HepG2 (cell line): ENCODE measurements at regions not wholly inside any gene's neighbourhood (a gene's known extent, or its start where the extent isn't known, plus 50 kb on each side); places are given as distances from the start of the nearest gene placed in this dataset.

Source experiments
- ATAC-seq: fragments of 200-7000 bp; cut with Tn5 transposase; 3 replicates; pipeline ENCODE4 v1.9.1; 2020; ENCODE audit warnings: mild to moderate bottlenecking, moderate library complexity
- BruUV-seq: library from RNA; stranded (reverse); fragments of 400-500 nt; replicated peaks from 2 replicates; lab custom pipeline; 2021; lab: Mats Ljungman, UMichigan
- CTCF ChIA-PET: fragments of 300-600 bp; formaldehyde crosslinking; extraction: SDS; loops from one replicate; lab custom pipeline; 2021; ENCODE audit warnings: low total read pairs, inconsistent platforms, low intra/inter-chr PET ratio; lab: Yijun Ruan, JAX
- POLR2A ChIA-PET: fragments of 350-600 bp; sonication (Branson Sonifier 250); formaldehyde crosslinking; loops from one replicate; lab custom pipeline; 2020; ENCODE audit warnings: antibody characterized with exemption, inconsistent platforms; lab: Yijun Ruan, JAX
- DNase-seq: peaks from one replicate; pipeline ENCODE4 v3.0.0-alpha.2; 2015; ENCODE audit warnings: low spot score
- FAIRE-seq: peaks from 3 replicates; lab custom pipeline; 2011; peaks lifted over from hg19 to GRCh38; lab: Jason Lieb, UNC
- H2AFZ ChIP-seq: one replicate; pipeline ENCODE4 v1.6.1; 2011; ENCODE audit warnings: low read length, inconsistent platforms
- H3K27ac ChIP-seq: fragments of 300-600 bp; 3 replicates; pipeline ENCODE4 v1.8.0; 2011; ENCODE audit warnings: mixed run types, mild to moderate bottlenecking, mixed read lengths, low read length, inconsistent platforms; ENCODE audit not compliant: insufficient read depth; ENCODE audit errors: extremely low read length
- H3K27me3 ChIP-seq, 2 experiments: fragments of 200-600 bp in 1 of 2; 2 replicates in 1 of 2; 3 replicates in 1 of 2; pipeline versions ENCODE4 v1.6.0 to v1.8.0; 2011; ENCODE audit warnings: low read length in 2 of 2, mild to moderate bottlenecking in 2 of 2, moderate library complexity in 2 of 2, inconsistent platforms in 1 of 2; ENCODE audit not compliant: insufficient read depth in 2 of 2, control insufficient read depth in 1 of 2
- H3K36me3 ChIP-seq, 2 experiments: fragments of 200-600 bp in 1 of 2; replicated peaks in 1 of 2; 2 replicates in 1 of 2; 3 replicates in 1 of 2; pipeline versions ENCODE4 v1.5.1 to v1.8.0; 2011; ENCODE audit warnings: low read length in 2 of 2, inconsistent platforms in 1 of 2; ENCODE audit not compliant: insufficient read depth in 2 of 2, control insufficient read depth in 1 of 2
- H3K4me1 ChIP-seq: 2 replicates; pipeline ENCODE4 v1.5.1; 2012; ENCODE audit warnings: low read length, inconsistent platforms; ENCODE audit not compliant: insufficient read depth
- H3K4me2 ChIP-seq: 2 replicates; pipeline ENCODE4 v1.6.0; 2011; ENCODE audit warnings: low read depth, low read length, inconsistent platforms
- H3K4me3 ChIP-seq, 3 experiments: fragments of 200-600 bp in 1 of 3; sonication (generic), shearing (Covaris generic) in 1 of 3; replicated peaks in 1 of 3; 2 replicates each; pipeline ENCODE4 v1.5.1; 2011 to 2016; ENCODE audit warnings: low read length in 3 of 3, inconsistent platforms in 2 of 3, low read depth in 2 of 3, mild to moderate bottlenecking in 2 of 3, control low read depth in 1 of 3, mixed read lengths in 1 of 3; ENCODE audit not compliant: insufficient read depth in 1 of 3
- H3K79me2 ChIP-seq: one replicate; pipeline ENCODE4 v1.6.1; 2011; ENCODE audit warnings: low read length, inconsistent platforms; ENCODE audit not compliant: insufficient read depth
- H3K9ac ChIP-seq: 2 replicates; pipeline ENCODE4 v1.6.0; 2011; ENCODE audit warnings: mild to moderate bottlenecking, low read depth, low read length, inconsistent platforms; ENCODE audit not compliant: insufficient read depth
- H3K9me3 ChIP-seq: 2 replicates; pipeline ENCODE4 v1.5.1; 2012; ENCODE audit warnings: mild to moderate bottlenecking, low read length
- H4K20me1 ChIP-seq: 2 replicates; pipeline ENCODE4 v1.6.0; 2011; ENCODE audit warnings: inconsistent platforms, mild to moderate bottlenecking, low read length, moderate library complexity; ENCODE audit not compliant: insufficient read depth
- CREB1 ChIP-seq, 2 experiments: fragments of 450-650 bp in 1 of 2; IDR thresholded peaks; 2 replicates each; pipeline ENCODE4 v1.6.1; 2016 to 2017; ENCODE audit warnings: control low read depth in 1 of 2, mild to moderate bottlenecking in 1 of 2, missing compliant biosample characterization in 1 of 2, missing genetic modification characterization in 1 of 2
- DR1 ChIP-seq: sonication (generic); formaldehyde crosslinking; IDR thresholded peaks from 2 replicates; pipeline ENCODE4 v1.8.0; 2021; ENCODE audit warnings: mild to moderate bottlenecking, missing genetic modification reagents, inconsistent platforms
- HMG20A ChIP-seq: IDR thresholded peaks from 2 replicates; pipeline ENCODE4 v1.6.1; 2016; ENCODE audit warnings: borderline replicate concordance
- MLX ChIP-seq: IDR thresholded peaks from 2 replicates; pipeline ENCODE4 v1.6.1; 2016
- THAP7 ChIP-seq: sonication (generic); formaldehyde crosslinking; IDR thresholded peaks from 2 replicates; pipeline ENCODE4 v1.8.1; 2023; ENCODE audit warnings: mild to moderate bottlenecking, missing genetic modification reagents
- ZHX2 ChIP-seq, 2 experiments: sonication (generic) in 1 of 2; formaldehyde crosslinking in 1 of 2; IDR thresholded peaks; 2 replicates each; pipeline versions ENCODE4 v1.6.1 to v1.9.0; 2014 to 2022; ENCODE audit warnings: antibody characterized with exemption in 1 of 2, borderline replicate concordance in 1 of 2, inconsistent platforms in 1 of 2, low read depth in 1 of 2, missing genetic modification reagents in 1 of 2
- ZNF451 ChIP-seq: sonication (generic); formaldehyde crosslinking; IDR thresholded peaks from 2 replicates; pipeline ENCODE4 v1.5.0; 2020; ENCODE audit warnings: mild to moderate bottlenecking, missing genetic modification reagents
- ZNF597 ChIP-seq: sonication (generic); formaldehyde crosslinking; IDR thresholded peaks from 2 replicates; pipeline ENCODE4 v1.5.0; 2020; ENCODE audit warnings: missing genetic modification reagents
- ZNF737 ChIP-seq: sonication (generic); formaldehyde crosslinking; IDR thresholded peaks from 2 replicates; pipeline ENCODE4 v1.5.0; 2020; ENCODE audit warnings: missing genetic modification reagents, mild to moderate bottlenecking, borderline replicate concordance
- ZNF749 ChIP-seq: sonication (generic); formaldehyde crosslinking; IDR thresholded peaks from 2 replicates; pipeline ENCODE4 v1.8.0; 2022; ENCODE audit warnings: mild to moderate bottlenecking, missing genetic modification reagents, moderate library complexity, borderline replicate concordance
- WGBS: methylation state at CpG from one replicate; pipeline ENCODE4 v1.1.6; 2017; ENCODE audit warnings: low lambda C conversion rate; 5-methylcytosine and 5-hydroxymethylcytosine counted together
- in situ Hi-C: cut with HindIII; loops from 2 replicates; pipeline ENCODE4 v1.10.0; 2017; ENCODE audit warnings: low pct_unique_long_range_greater_than_20kb; ENCODE audit not compliant: extremely low pct_ligation_motif_present
- intact Hi-C: fragments of 100-400 bp; cut with micrococcal nuclease; formaldehyde crosslinking; loops from one replicate; pipeline ENCODE4 v1.10.0; 2022; ENCODE audit not compliant: unreplicated experiment

GRCh38 chr10:111211241-111211640, 134.4 kb downstream of the ADRA2A start (continued):
- TF ChIP-seq ZNF749 (CRISPR knock-in tag) (no peak), HMG20A (no peak), MLX (CRISPR knock-in tag) (no peak), THAP7 (no peak), ZNF597 (CRISPR knock-in tag) (no peak), DR1 (CRISPR knock-in tag) (no peak)

GRCh38 chr10:111211706-111212105, 134.9 kb downstream of the ADRA2A start:
- H3K79me2 ChIP-seq: no peaks in the 10 kb centered on the region
- 3% methylated on average over 3 of the region's 3 CpGs for WGBS
- intact Hi-C loops: no loop called here
- 0 out of 2 replicates have a peak, but pooled peaks cover 4% of the 10 kb centered on the region for H3K4me1 ChIP-seq
- ChIA-PET POLR2A (no interaction called here), CTCF (no interaction called here)
- H2AFZ ChIP-seq: no peak overlapping the region
- ATAC-seq: no peak
- no peak overlapping the region for H3K4me2 ChIP-seq
- no peak for FAIRE-seq
- H3K4me3 ChIP-seq: no peak overlapping the region
- TF ChIP-seq ZHX2 (IDR thresholded peaks at IDR 0.05; ENCODE audit: low read depth): no peak
- no peak for TF ChIP-seq ZHX2 (CRISPR knock-in tag; IDR thresholded peaks at IDR 0.05; ENCODE audit: borderline replicate concordance)
- TF ChIP-seq ZNF451 (CRISPR knock-in tag): no peak
- 0 out of 2 replicates have a peak, but pooled peaks have one; percentile 28 for TF ChIP-seq CREB1 (IDR thresholded peaks at IDR 0.05)
- no peak for TF ChIP-seq CREB1 (CRISPR knock-in tag; IDR thresholded peaks at IDR 0.05)
- TF ChIP-seq ZNF737 (CRISPR knock-in tag): no peak
- in situ Hi-C loops: no loop called here
- no peak overlapping the region for H3K27ac ChIP-seq
- no TSS peak for BruUV-seq
- no peak for DNase-seq
- no peaks in the 10 kb centered on the region for H3K27me3 ChIP-seq
- H3K9me3 ChIP-seq: no peaks in the 10 kb centered on the region
- no peaks in the 10 kb centered on the region for H3K36me3 ChIP-seq
- no peaks in the 10 kb centered on the region for H4K20me1 ChIP-seq
- H3K9ac ChIP-seq: no peak overlapping the region
